SU-DHL-6 (cell line): ENCODE measurements at regions not wholly inside any gene's neighbourhood (a gene's known extent, or its start where the extent isn't known, plus 50 kb on each side); places are given as distances from the start of the nearest gene placed in this dataset.

Source experiments
- H2AFZ ChIP-seq: fragments of 200-600 bp; sonication (generic); 2 replicates; pipeline ENCODE4 v1.6.1; 2014; ENCODE audit warnings: low read depth, mild to moderate bottlenecking, moderate library complexity, mixed read lengths, antibody characterized with exemption, low read length; ENCODE audit not compliant: severe bottlenecking
- H3F3A ChIP-seq: fragments of 200-600 bp; shearing (Covaris generic); 2 replicates; pipeline ENCODE4 v1.6.0; 2016; ENCODE audit warnings: antibody characterized with exemption, mild to moderate bottlenecking; ENCODE audit not compliant: insufficient read depth
- H3K27ac ChIP-seq: fragments of 200-600 bp; sonication (generic); 2 replicates; pipeline ENCODE4 v1.5.1; 2016; ENCODE audit warnings: low read depth, mild to moderate bottlenecking, low read length, moderate library complexity, mixed read lengths
- H3K27me3 ChIP-seq: fragments of 200-600 bp; sonication (generic), shearing (Covaris generic); 2 replicates; pipeline ENCODE4 v1.6.0; 2014; ENCODE audit warnings: mild to moderate bottlenecking, low read length
- H3K36me3 ChIP-seq: fragments of 200-600 bp; sonication (generic); 2 replicates; pipeline ENCODE4 v1.6.1; 2014; ENCODE audit warnings: mild to moderate bottlenecking, low read length, mixed read lengths
- H3K4me2 ChIP-seq: fragments of 300-600, 200-600 bp; shearing (Covaris generic), sonication (generic); 2 replicates; pipeline ENCODE4 v1.6.0; 2014; ENCODE audit warnings: low read length, low read depth, mild to moderate bottlenecking; ENCODE audit not compliant: poor library complexity, severe bottlenecking
- H3K4me3 ChIP-seq: fragments of 200-600 bp; sonication (generic); 2 replicates; pipeline ENCODE4 v1.5.1; 2014; ENCODE audit warnings: antibody characterized with exemption, low read length, mild to moderate bottlenecking, mixed read lengths; ENCODE audit not compliant: insufficient read depth, poor library complexity, severe bottlenecking
- H3K79me2 ChIP-seq: fragments of 200-600 bp; sonication (generic); 2 replicates; pipeline ENCODE4 v1.6.1; 2014; ENCODE audit warnings: mild to moderate bottlenecking, low read length, moderate library complexity; ENCODE audit not compliant: insufficient read depth
- H3K9ac ChIP-seq: fragments of 200-600 bp; sonication (generic); 2 replicates; pipeline ENCODE4 v1.7.0; 2014; ENCODE audit warnings: mild to moderate bottlenecking, low read length
- H3K9me2 ChIP-seq: fragments of 200-600 bp; sonication (generic); replicated peaks from 2 replicates; pipeline ENCODE4 v1.6.1; 2014; ENCODE audit warnings: low read length; ENCODE audit not compliant: insufficient read depth
- H3K9me3 ChIP-seq: fragments of 200-600 bp; sonication (generic); 2 replicates; pipeline ENCODE4 v1.6.1; 2014; ENCODE audit warnings: low read length, mixed read lengths; ENCODE audit not compliant: insufficient read depth
- H4K20me1 ChIP-seq: fragments of 200-600 bp; sonication (generic); 2 replicates; pipeline ENCODE4 v1.6.1; 2014; ENCODE audit warnings: low read depth, mild to moderate bottlenecking, antibody characterized with exemption, low read length, moderate library complexity, mixed read lengths
- EZH2phosphoT487 ChIP-seq: fragments of 200-600 bp; sonication (generic), shearing (Covaris generic); conservative IDR thresholded peaks from 2 replicates; pipeline ENCODE4 v1.6.1; 2018; ENCODE audit warnings: mild to moderate bottlenecking, antibody characterized with exemption, low read length, moderate library complexity, mixed read lengths
- TF ChIP-seq, protein P1 (sequence below): fragments of 200-600 bp; sonication (generic); IDR thresholded peaks from one replicate; pipeline ENCODE4 v1.5.1; 2017; ENCODE audit warnings: antibody characterized with exemption, mild to moderate bottlenecking, low read length, moderate library complexity; ENCODE audit not compliant: insufficient read depth, poor library complexity, severe bottlenecking

DNA sequence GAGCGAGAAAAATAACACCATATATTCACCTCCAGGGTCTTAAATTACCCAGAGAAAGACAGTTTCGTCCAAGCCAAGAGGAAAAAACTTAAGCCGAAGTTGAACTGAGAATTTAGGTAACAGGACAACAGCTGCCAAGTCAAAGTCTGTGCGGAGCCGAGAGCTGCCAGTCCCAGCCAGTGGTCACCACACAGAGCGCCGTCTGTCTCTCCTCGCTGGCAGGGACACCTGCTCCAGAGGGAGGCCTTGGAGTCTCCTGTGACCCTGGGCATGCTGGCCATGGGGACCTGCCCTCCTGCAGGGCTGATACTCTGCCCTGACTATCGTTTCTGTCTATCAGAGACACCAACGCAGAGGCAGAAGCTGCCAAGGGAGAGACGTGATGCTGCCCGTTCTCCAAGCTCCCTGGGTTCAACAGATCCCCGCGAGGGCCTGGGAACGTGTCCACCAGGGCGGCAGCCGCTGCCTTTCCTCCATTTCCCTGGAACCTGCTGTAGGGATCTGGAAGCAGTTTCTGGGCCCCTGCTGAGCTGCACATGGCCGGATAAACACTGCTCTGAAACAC, 341.3 kb downstream of the SMOC2 start:
- Histone ChIP-seq H3K36me3 (no peaks in the 10 kb centered on the region), H2AFZ (no peak overlapping the region), H3K27me3 (no peaks in the 10 kb centered on the region), H4K20me1 (no peaks in the 10 kb centered on the region), H3K4me3 (no peak overlapping the region), H3F3A (no peaks in the 10 kb centered on the region), H3K4me2 (no peak overlapping the region), H3K9ac (no peak overlapping the region), H3K9me3 (no peaks in the 10 kb centered on the region), H3K79me2 (no peaks in the 10 kb centered on the region), H3K9me2 (no peaks in the 10 kb centered on the region), H3K27ac (no peak overlapping the region)
- TF ChIP-seq, protein P1, sequence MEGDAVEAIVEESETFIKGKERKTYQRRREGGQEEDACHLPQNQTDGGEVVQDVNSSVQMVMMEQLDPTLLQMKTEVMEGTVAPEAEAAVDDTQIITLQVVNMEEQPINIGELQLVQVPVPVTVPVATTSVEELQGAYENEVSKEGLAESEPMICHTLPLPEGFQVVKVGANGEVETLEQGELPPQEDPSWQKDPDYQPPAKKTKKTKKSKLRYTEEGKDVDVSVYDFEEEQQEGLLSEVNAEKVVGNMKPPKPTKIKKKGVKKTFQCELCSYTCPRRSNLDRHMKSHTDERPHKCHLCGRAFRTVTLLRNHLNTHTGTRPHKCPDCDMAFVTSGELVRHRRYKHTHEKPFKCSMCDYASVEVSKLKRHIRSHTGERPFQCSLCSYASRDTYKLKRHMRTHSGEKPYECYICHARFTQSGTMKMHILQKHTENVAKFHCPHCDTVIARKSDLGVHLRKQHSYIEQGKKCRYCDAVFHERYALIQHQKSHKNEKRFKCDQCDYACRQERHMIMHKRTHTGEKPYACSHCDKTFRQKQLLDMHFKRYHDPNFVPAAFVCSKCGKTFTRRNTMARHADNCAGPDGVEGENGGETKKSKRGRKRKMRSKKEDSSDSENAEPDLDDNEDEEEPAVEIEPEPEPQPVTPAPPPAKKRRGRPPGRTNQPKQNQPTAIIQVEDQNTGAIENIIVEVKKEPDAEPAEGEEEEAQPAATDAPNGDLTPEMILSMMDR, result no peak
- no peak for TF ChIP-seq EZH2phosphoT487

DNA sequence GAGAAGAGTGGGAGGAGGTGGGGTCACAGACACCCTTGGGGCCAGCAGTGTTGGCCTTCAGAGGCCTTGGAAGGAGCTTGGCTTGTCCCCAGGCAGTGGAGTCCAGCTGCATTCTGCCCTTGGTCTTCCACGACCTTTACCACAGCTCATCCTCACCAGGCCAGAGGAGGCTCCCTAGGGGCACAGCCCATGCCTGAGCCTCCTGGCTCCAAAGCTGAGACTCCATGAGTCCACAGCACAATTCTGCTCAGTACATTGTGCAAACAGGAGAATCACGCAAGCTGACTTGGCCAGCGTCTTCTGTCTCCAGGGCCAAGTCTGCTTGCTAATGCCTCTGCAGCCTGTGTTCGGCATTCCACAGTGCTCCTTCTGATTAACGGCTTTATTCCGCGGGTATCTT, 337.2 kb downstream of the SMOC2 start:
- Histone ChIP-seq H3K9ac (no peak overlapping the region), H3K4me2 (no peak overlapping the region), H3K4me3 (no peak overlapping the region), H3K79me2 (no peaks in the 10 kb centered on the region), H4K20me1 (no peaks in the 10 kb centered on the region), H3K27me3 (no peaks in the 10 kb centered on the region), H2AFZ (no peak overlapping the region), H3K9me2 (no peaks in the 10 kb centered on the region), H3K27ac (no peak overlapping the region), H3K9me3 (no peaks in the 10 kb centered on the region), H3F3A (no peaks in the 10 kb centered on the region), H3K36me3 (no peaks in the 10 kb centered on the region)
- TF ChIP-seq, protein P1, result no peak
- no peak for TF ChIP-seq EZH2phosphoT487

DNA sequence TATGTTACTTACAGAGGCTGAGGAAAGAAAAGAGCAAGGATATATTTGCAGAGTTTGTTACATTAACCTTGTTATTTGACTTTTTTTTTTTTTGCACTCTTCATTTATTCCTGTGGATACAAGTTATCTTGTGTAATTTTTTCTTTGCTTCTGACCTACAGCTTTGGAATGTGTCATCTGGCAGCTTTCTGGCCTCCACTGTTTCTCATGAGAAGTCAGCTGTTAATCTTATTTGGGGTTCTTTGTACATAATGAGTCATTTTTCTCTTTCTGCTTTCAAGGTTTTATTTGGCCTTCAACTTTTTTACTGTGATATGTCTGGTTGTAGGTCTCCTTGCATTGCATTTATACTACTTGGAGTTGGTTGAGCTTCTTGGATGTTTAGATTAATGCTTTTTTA, 333.4 kb downstream of the SMOC2 start:
- H3K79me2 ChIP-seq, result no peaks in the 10 kb centered on the region
- H3K9me3 ChIP-seq, result no peaks in the 10 kb centered on the region
- no peak for TF ChIP-seq EZH2phosphoT487
- TF ChIP-seq, protein P1, result no peak

More for the DNA sequence above, 333.4 kb downstream of the SMOC2 start:
- no peaks in the 10 kb centered on the region for H4K20me1 ChIP-seq
- H3K27me3 ChIP-seq, result no peaks in the 10 kb centered on the region
- H3K9me2 ChIP-seq, result no peaks in the 10 kb centered on the region
- H3K4me2 ChIP-seq, result no peak overlapping the region
- H3K9ac ChIP-seq, result no peak overlapping the region
- no peak overlapping the region for H3K4me3 ChIP-seq
- H3F3A ChIP-seq, result no peaks in the 10 kb centered on the region
- H3K36me3 ChIP-seq, result no peaks in the 10 kb centered on the region
- no peak overlapping the region for H3K27ac ChIP-seq
- H2AFZ ChIP-seq, result no peak overlapping the region
